ENCODE measurements at regions not wholly inside any gene's neighbourhood (a gene's known extent, or its start where the extent isn't known, plus 50 kb on each side); places are given as distances from the start of the nearest gene placed in this dataset.

GRCh38 chr5:92418341-92418740 is 1035.2 kb upstream of the ARRDC3 start:
- H3K27me3 ChIP-seq (replicated peaks in 1 of 2; ENCODE audit: control insufficient read depth in 2 of 2, insufficient read depth in 2 of 2, low read length in 1 of 2), result no peaks in the 10 kb centered on the region
- WGBS (ENCODE audit: insufficient coverage, insufficient replicate concordance, low lambda C conversion rate, missing lambda C conversion rate), result 12% methylated on average over 3 of the region's 3 CpGs
- DNase-seq (ENCODE audit: low read depth, low spot score), result no peak
- H3K4me2 ChIP-seq (ENCODE audit: control insufficient read depth, insufficient read depth), result no peak overlapping the region
- BruUV-seq (replicated peaks), result no TSS peak
- H3K9me3 ChIP-seq (replicated peaks; ENCODE audit: control insufficient read depth, insufficient read depth, low read length), result no peaks in the 10 kb centered on the region; the same call in 1 of the 3 replicates
- no peaks in the 10 kb centered on the region for H3K36me3 ChIP-seq (ENCODE audit: control insufficient read depth in 2 of 2, insufficient read depth in 2 of 2, low read length in 1 of 2)
- no peaks in the 10 kb centered on the region for H3K4me1 ChIP-seq (ENCODE audit: control insufficient read depth, insufficient read depth, low read length)
- TF ChIP-seq NFYA (IDR thresholded peaks at IDR 0.05; ENCODE audit: borderline replicate concordance, low read depth, low read length), result no peak
- no peak for TF ChIP-seq ZNF592 (IDR thresholded peaks at IDR 0.05)
- no peak for TF ChIP-seq SUZ12 (IDR thresholded peaks at IDR 0.05; ENCODE audit: unreplicated experiment)
- TF ChIP-seq BRCA1 (IDR thresholded peaks at IDR 0.05; ENCODE audit: low read depth, low read length), result no peak
- ATAC-seq, result no peak
- SMC1A ChIA-PET (ENCODE audit: uncharacterized antibody, unreplicated experiment), result no interaction called here
- no peak overlapping the region for H3K9ac ChIP-seq (ENCODE audit: control insufficient read depth, insufficient read depth, low read length)
- H2AFZ ChIP-seq (ENCODE audit: control insufficient read depth, low read depth, low read length), result no peak overlapping the region
- no peak for FAIRE-seq
- in situ Hi-C loops (cut with MboI), result no loop called here
- intact Hi-C loops (cut with micrococcal nuclease; ENCODE audit: unreplicated experiment), result no loop called here
- no peaks in the 10 kb centered on the region for H3K79me2 ChIP-seq (ENCODE audit: control insufficient read depth, insufficient read depth, low read length)
- no peak overlapping the region for H3K27ac ChIP-seq (ENCODE audit: control insufficient read depth, insufficient read depth)
- CTCF ChIA-PET, result no interaction called here
- RAD21 ChIA-PET (ENCODE audit: unreplicated experiment), result no interaction called here
- H4K20me1 ChIP-seq (ENCODE audit: control insufficient read depth, insufficient read depth), result no peaks in the 10 kb centered on the region
- POLR2A ChIA-PET, result no interaction called here
- H3K4me3 ChIP-seq, result no peak overlapping the region

All from GM12878 (cell line).